ENCODE measurements at regions not wholly inside any gene's neighbourhood (a gene's known extent, or its start where the extent isn't known, plus 50 kb on each side); places are given as distances from the start of the nearest gene placed in this dataset.
"Not testable (repeated sequence)": the region's sequence is repeated elsewhere in the genome, so short reads cannot be mapped to it uniquely, and the experiment has no call there.

DNA sequence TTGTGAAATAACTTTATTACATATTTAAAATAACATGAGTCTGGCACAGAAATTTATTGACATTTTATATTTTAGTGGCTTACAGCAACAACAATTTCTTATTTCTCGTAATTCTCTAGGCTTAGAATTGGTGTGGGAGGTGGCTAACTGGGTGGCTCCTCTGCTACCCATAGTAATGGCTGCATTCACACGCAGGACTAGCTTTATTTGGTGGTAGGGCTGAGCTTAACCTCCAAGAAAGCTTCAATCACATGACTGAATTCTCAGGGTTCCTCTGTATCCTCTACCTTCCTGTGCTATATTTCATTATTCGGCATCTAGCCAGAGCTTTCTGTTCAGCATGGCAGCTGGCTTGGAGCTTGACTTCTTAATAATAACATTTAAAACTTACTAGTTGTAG is 138.8 kb downstream of the ZWINT start:
- Histone ChIP-seq H3K4me3 (no peak overlapping the region), H3K36me3 (no peaks in the 10 kb centered on the region), H3K9me3 (no peaks in the 10 kb centered on the region), H3K27me3 (no peaks in the 10 kb centered on the region), H3K27ac (no peak overlapping the region), H3K4me1 (no peaks in the 10 kb centered on the region)
- intact Hi-C loops (cut with DNase I; ENCODE audit: low total_unique reads) = no loop called here
- TF ChIP-seq POLR2A (IDR thresholded peaks at IDR 0.05) (no peak), EP300 (IDR thresholded peaks at IDR 0.05; ENCODE audit: low read depth) (no peak), POLR2AphosphoS5 (IDR thresholded peaks at IDR 0.05) (no peak), CTCF (IDR thresholded peaks at IDR 0.05) (no peak)
- DNase-seq = no peak
- 76 to 81% methylated on average over 3 of the region's 3 CpGs for WGBS, 2 donors (ENCODE audit: low coverage in 1 of 2)
- in situ Hi-C loops (cut with MboI; ENCODE audit: low pct_ligation_motif_present in 1 of 4, low pct_unique_long_range_greater_than_20kb in 1 of 4, low sequenced_read_pairs in 3 of 4) = no loop called here

DNA sequence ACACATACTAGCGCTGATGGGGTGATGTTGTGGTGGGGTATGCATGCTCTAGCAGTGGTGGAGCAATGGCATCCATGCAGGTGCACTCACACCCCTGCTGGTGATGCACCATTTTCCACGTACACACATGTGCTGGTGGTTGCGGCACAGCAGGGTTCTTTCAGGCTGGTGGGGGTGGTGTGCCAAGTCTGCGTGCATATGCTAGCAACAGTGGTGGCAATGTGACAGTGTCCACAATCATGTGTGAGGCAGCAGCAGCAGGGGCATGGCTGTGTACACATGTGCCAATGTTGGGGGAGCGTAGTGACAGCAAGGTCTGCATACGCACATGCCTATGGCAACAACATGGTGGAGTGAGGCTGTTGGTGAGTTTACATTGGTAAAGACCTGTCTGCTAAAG is 148.1 kb downstream of the ZWINT start:
- intact Hi-C loops (cut with DNase I; ENCODE audit: low total_unique reads) = no loop called here
- Histone ChIP-seq H3K27me3 (no peaks in the 10 kb centered on the region), H3K36me3 (no peaks in the 10 kb centered on the region), H3K4me1 (no peaks in the 10 kb centered on the region), H3K4me3 (no peak overlapping the region), H3K9me3 (peaks cover 0 to 3% of the 10 kb centered on the region in 2 donors), H3K27ac (no peak overlapping the region)
- WGBS, 2 donors (ENCODE audit: low coverage in 1 of 2) = 93 to 100% methylated on average over 1 to 6 of the region's 6 CpGs
- no peak for DNase-seq
- in situ Hi-C loops (cut with MboI; ENCODE audit: low pct_ligation_motif_present in 1 of 4, low pct_unique_long_range_greater_than_20kb in 1 of 4, low sequenced_read_pairs in 3 of 4) = no loop called here
- TF ChIP-seq EP300 (IDR thresholded peaks at IDR 0.05; ENCODE audit: low read depth) (no peak), POLR2AphosphoS5 (IDR thresholded peaks at IDR 0.05) (no peak), POLR2A (IDR thresholded peaks at IDR 0.05) (no peak), CTCF (IDR thresholded peaks at IDR 0.05) (no peak)

- TF ChIP-seq POLR2AphosphoS5 (IDR thresholded peaks at IDR 0.05) = no peak
- TF ChIP-seq CTCF (IDR thresholded peaks at IDR 0.05) = no peak
- in situ Hi-C loops (cut with MboI; ENCODE audit: low pct_ligation_motif_present in 1 of 4, low pct_unique_long_range_greater_than_20kb in 1 of 4, low sequenced_read_pairs in 3 of 4) = no loop called here
Measured at GRCh38 chr10:56181607-56182006, 179.5 kb downstream of the ZWINT start.

DNA sequence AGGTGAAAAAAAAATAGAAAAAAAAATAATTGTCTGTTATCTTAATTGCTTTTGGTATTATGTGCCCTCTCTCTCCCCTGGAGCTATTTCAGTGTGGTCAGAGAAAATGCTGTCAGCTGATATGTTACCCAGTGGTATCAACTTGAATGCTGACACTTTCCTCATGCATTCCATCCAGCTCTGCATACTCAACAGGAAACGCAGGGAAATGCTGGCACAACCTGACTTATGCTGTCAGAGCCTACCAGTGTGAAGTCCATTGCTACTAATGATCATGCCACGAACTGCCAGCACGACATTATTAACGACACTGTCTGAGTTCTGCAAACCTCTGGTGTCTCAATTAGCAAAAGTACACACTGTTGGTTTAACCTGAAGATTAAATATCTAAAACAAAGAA is 182.8 kb downstream of the ZWINT start:
- Histone ChIP-seq H3K27ac (no peak overlapping the region), H3K27me3 (no peaks in the 10 kb centered on the region), H3K4me3 (no peak overlapping the region), H3K9me3 (no peaks in the 10 kb centered on the region), H3K4me1 (no peaks in the 10 kb centered on the region), H3K36me3 (no peaks in the 10 kb centered on the region)
- no peak for DNase-seq
- WGBS, 2 donors (ENCODE audit: low coverage in 1 of 2) = 43 to 62% methylated on average over 4 of the region's 4 CpGs
- intact Hi-C loops (cut with DNase I; ENCODE audit: low total_unique reads) = no loop called here
- in situ Hi-C loops (cut with MboI; ENCODE audit: low pct_ligation_motif_present in 1 of 4, low pct_unique_long_range_greater_than_20kb in 1 of 4, low sequenced_read_pairs in 3 of 4) = no loop called here
- TF ChIP-seq EP300 (IDR thresholded peaks at IDR 0.05; ENCODE audit: low read depth) = no peak

More at GRCh38 chr10:56181607-56182006, 179.5 kb downstream of the ZWINT start:
- H3K36me3 ChIP-seq = no peaks in the 10 kb centered on the region
- H3K4me1 ChIP-seq = no peaks in the 10 kb centered on the region
- no peaks in the 10 kb centered on the region for H3K9me3 ChIP-seq
- no peak for DNase-seq
- intact Hi-C loops (cut with DNase I; ENCODE audit: low total_unique reads) = no loop called here
- no peak overlapping the region for H3K4me3 ChIP-seq
- no peak overlapping the region for H3K27ac ChIP-seq
- WGBS, 2 donors (ENCODE audit: low coverage in 1 of 2) = 40 to 43% methylated on average over 2 of the region's 2 CpGs
- no peaks in the 10 kb centered on the region for H3K27me3 ChIP-seq

DNA sequence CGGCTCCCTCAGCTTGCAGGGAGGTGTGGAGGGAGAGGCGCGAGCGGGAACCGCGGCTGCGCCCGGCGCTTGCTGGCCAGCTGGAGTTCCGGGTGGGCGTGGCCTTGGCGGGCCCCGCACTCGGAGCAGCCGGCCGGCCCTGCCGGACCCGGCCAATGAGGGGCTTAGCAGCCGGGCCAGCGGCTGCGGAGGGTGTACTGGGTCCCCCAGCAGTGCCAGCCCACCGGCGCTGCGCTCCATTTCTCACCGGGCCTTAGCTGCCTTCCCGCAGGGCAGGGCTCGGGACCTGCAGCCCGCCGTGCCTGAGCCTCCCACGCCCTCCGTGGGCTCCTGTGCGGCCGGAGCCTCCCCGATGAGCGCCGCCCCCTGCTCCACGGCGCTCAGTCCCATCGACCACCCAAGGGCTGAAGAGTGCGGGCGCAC is 206.0 kb downstream of the ZWINT start:
- H3K4me3 ChIP-seq; H3K27me3 ChIP-seq; DNase-seq; H3K27ac ChIP-seq; in situ Hi-C loops (cut with MboI; ENCODE audit: low pct_ligation_motif_present in 1 of 4, low pct_unique_long_range_greater_than_20kb in 1 of 4, low sequenced_read_pairs in 3 of 4); intact Hi-C loops (cut with DNase I; ENCODE audit: low total_unique reads); H3K4me1 ChIP-seq; H3K9me3 ChIP-seq; H3K36me3 ChIP-seq: not testable (repeated sequence)
- 95% methylated on average over 41 of the region's 41 CpGs; no CpG with 5 or more reads in 1 of the 2 donors for WGBS, 2 donors (ENCODE audit: low coverage in 1 of 2)
